Caco-2 (cell line): ENCODE measurements at regions not wholly inside any gene's neighbourhood (a gene's known extent, or its start where the extent isn't known, plus 50 kb on each side); places are given as distances from the start of the nearest gene placed in this dataset.

Source experiments
- BruUV-seq: library from RNA; stranded (reverse); fragments of 400-500 nt; replicated peaks from 2 replicates; lab custom pipeline; 2021; lab: Mats Ljungman, UMichigan
- CTCF ChIA-PET: fragments of 300-600 bp; sonication (Branson Sonifier 250); formaldehyde crosslinking; loops from one replicate; lab custom pipeline; 2022; ENCODE audit warnings: antibody characterized with exemption; lab: Charles Lee
- POLR2A ChIA-PET: fragments of 300-600 bp; sonication (Branson Sonifier 250); formaldehyde crosslinking; loops from one replicate; lab custom pipeline; 2022; ENCODE audit warnings: antibody characterized with exemption; lab: Charles Lee
- DNase-seq, 2 experiments: peaks; one replicate each; pipeline versions ENCODE4 v3.0.0 to v3.0.0-alpha.2; 2020 to 2022
- H3K27me3 ChIP-seq: replicated peaks from 2 replicates; pipeline ENCODE4 v1.6.0; 2011; ENCODE audit warnings: low read length; ENCODE audit not compliant: control insufficient read depth, insufficient read depth
- H3K36me3 ChIP-seq: 2 replicates; pipeline ENCODE4 v1.5.1; 2011; ENCODE audit warnings: low read length; ENCODE audit not compliant: control insufficient read depth, insufficient read depth
- H3K4me1 ChIP-seq: fragments of 250-450 bp; sonication (Bioruptor Pico); 2 replicates; pipeline ENCODE4 v1.5.1; 2020; ENCODE audit warnings: mild to moderate bottlenecking
- H3K4me3 ChIP-seq: 2 replicates; pipeline ENCODE4 v1.5.1; 2011; ENCODE audit warnings: low read depth, mild to moderate bottlenecking, control low read depth, low read length
- H3K9me3 ChIP-seq: fragments of 250-450 bp; sonication (Bioruptor Pico); 2 replicates; pipeline ENCODE4 v1.5.1; 2020; ENCODE audit warnings: mild to moderate bottlenecking, moderate library complexity
- H3K27ac Mint-ChIP-seq: one replicate; pipeline ENCODE4 v1.8.0; 2022; ENCODE audit warnings: mixed read lengths; ENCODE audit not compliant: unreplicated experiment
- H3K27me3 Mint-ChIP-seq: one replicate; pipeline ENCODE4 v1.8.0; 2022; ENCODE audit warnings: mixed read lengths; ENCODE audit not compliant: insufficient read depth, unreplicated experiment
- H3K36me3 Mint-ChIP-seq: one replicate; pipeline ENCODE4 v1.8.0; 2022; ENCODE audit warnings: mild to moderate bottlenecking, mixed read lengths; ENCODE audit not compliant: insufficient read depth, unreplicated experiment
- H3K4me1 Mint-ChIP-seq: one replicate; pipeline ENCODE4 v1.8.0; 2022; ENCODE audit warnings: low read depth, mixed read lengths; ENCODE audit not compliant: unreplicated experiment
- H3K4me3 Mint-ChIP-seq: one replicate; pipeline ENCODE4 v1.8.0; 2022; ENCODE audit warnings: mild to moderate bottlenecking, moderate library complexity, mixed read lengths; ENCODE audit not compliant: unreplicated experiment
- H3K9me3 Mint-ChIP-seq: one replicate; pipeline ENCODE4 v1.8.0; 2022; ENCODE audit warnings: mixed read lengths; ENCODE audit not compliant: unreplicated experiment
- CTCF ChIP-seq, 2 experiments: fragments of 200-600 bp in 1 of 2; IDR thresholded peaks; 1 replicate in 1 of 2; 2 replicates in 1 of 2; pipeline versions ENCODE4 v1.5.1 to v1.8.0; 2011 to 2022; ENCODE audit warnings: antibody characterized with exemption in 1 of 2, control low read depth in 1 of 2, inconsistent platforms in 1 of 2, low read depth in 1 of 2, low read length in 1 of 2, mild to moderate bottlenecking in 1 of 2, moderate library complexity in 1 of 2; ENCODE audit not compliant: insufficient read depth in 1 of 2, severe bottlenecking in 1 of 2, unreplicated experiment in 1 of 2
- intact Hi-C: fragments of 100-400 bp; cut with micrococcal nuclease; formaldehyde crosslinking; loops from one replicate; pipeline ENCODE4 v1.10.0; 2022; ENCODE audit not compliant: unreplicated experiment

- ChIA-PET CTCF (no interaction called here), POLR2A (no interaction called here)
- TF ChIP-seq CTCF (IDR thresholded peaks at IDR 0.05; ENCODE audit: insufficient read depth in 1 of 2, low read depth in 1 of 2, low read length in 1 of 2, severe bottlenecking in 1 of 2, unreplicated experiment in 1 of 2), result no peak
- H3K4me1 ChIP-seq, result no peaks in the 10 kb centered on the region
- Mint-ChIP-seq H3K36me3 (no peaks in the 10 kb centered on the region), H3K27ac (no peak overlapping the region), H3K9me3 (no peaks in the 10 kb centered on the region), H3K27me3 (peaks cover 5% of the 10 kb centered on the region), H3K4me3 (no peak overlapping the region), H3K4me1 (no peaks in the 10 kb centered on the region)
- no TSS peak for BruUV-seq
- intact Hi-C loops, result no loop called here
- no peak for DNase-seq
- no peak overlapping the region for H3K4me3 ChIP-seq
- no peaks in the 10 kb centered on the region for H3K27me3 ChIP-seq
- no peaks in the 10 kb centered on the region for H3K9me3 ChIP-seq
- no peaks in the 10 kb centered on the region for H3K36me3 ChIP-seq
Observed at GRCh38 chr13:108534728-108535127, 94.7 kb upstream of the MYO16 start.

GRCh38 chr13:108549934-108550333 lies 79.5 kb upstream of the MYO16 start:
- no peaks in the 10 kb centered on the region for H3K4me1 Mint-ChIP-seq
- H3K36me3 ChIP-seq, result no peaks in the 10 kb centered on the region
- H3K4me3 Mint-ChIP-seq, result no peak overlapping the region
- ChIA-PET CTCF (no interaction called here), POLR2A (no interaction called here)
- no peak overlapping the region for H3K4me3 ChIP-seq
- no peaks in the 10 kb centered on the region for H3K27me3 ChIP-seq
- no peaks in the 10 kb centered on the region for H3K4me1 ChIP-seq
- DNase-seq, result no peak
- no peaks in the 10 kb centered on the region for H3K36me3 Mint-ChIP-seq
- no peak overlapping the region for H3K27ac Mint-ChIP-seq
- no peaks in the 10 kb centered on the region for H3K9me3 ChIP-seq
- BruUV-seq, result no TSS peak
- H3K9me3 Mint-ChIP-seq, result no peaks in the 10 kb centered on the region
- H3K27me3 Mint-ChIP-seq, result peaks cover 8% of the 10 kb centered on the region
- TF ChIP-seq CTCF (IDR thresholded peaks at IDR 0.05; ENCODE audit: insufficient read depth in 1 of 2, low read depth in 1 of 2, low read length in 1 of 2, severe bottlenecking in 1 of 2, unreplicated experiment in 1 of 2), result no peak
- intact Hi-C loops, result no loop called here

GRCh38 chr13:108551674-108552073 lies 77.7 kb upstream of the MYO16 start:
- intact Hi-C loops, result no loop called here
- no peaks in the 10 kb centered on the region for H3K9me3 Mint-ChIP-seq
- no peak overlapping the region for H3K4me3 Mint-ChIP-seq
- H3K27ac Mint-ChIP-seq, result no peak overlapping the region
- BruUV-seq, result no TSS peak
- H3K36me3 Mint-ChIP-seq, result no peaks in the 10 kb centered on the region
- Histone ChIP-seq H3K4me1 (no peaks in the 10 kb centered on the region), H3K27me3 (no peaks in the 10 kb centered on the region), H3K9me3 (no peaks in the 10 kb centered on the region), H3K36me3 (no peaks in the 10 kb centered on the region), H3K4me3 (no peak overlapping the region)
- no peaks in the 10 kb centered on the region for H3K4me1 Mint-ChIP-seq
- no peak for TF ChIP-seq CTCF (IDR thresholded peaks at IDR 0.05; ENCODE audit: insufficient read depth in 1 of 2, low read depth in 1 of 2, low read length in 1 of 2, severe bottlenecking in 1 of 2, unreplicated experiment in 1 of 2)
- peaks cover 12% of the 10 kb centered on the region for H3K27me3 Mint-ChIP-seq
- POLR2A ChIA-PET, result no interaction called here
- no peak for DNase-seq
- CTCF ChIA-PET, result no interaction called here
